ENCODE measurements at regions not wholly inside any gene's neighbourhood (a gene's known extent, or its start where the extent isn't known, plus 50 kb on each side); places are given as distances from the start of the nearest gene placed in this dataset.
"Not testable (repeated sequence)": the region's sequence is repeated elsewhere in the genome, so short reads cannot be mapped to it uniquely, and the experiment has no call there.

DNA sequence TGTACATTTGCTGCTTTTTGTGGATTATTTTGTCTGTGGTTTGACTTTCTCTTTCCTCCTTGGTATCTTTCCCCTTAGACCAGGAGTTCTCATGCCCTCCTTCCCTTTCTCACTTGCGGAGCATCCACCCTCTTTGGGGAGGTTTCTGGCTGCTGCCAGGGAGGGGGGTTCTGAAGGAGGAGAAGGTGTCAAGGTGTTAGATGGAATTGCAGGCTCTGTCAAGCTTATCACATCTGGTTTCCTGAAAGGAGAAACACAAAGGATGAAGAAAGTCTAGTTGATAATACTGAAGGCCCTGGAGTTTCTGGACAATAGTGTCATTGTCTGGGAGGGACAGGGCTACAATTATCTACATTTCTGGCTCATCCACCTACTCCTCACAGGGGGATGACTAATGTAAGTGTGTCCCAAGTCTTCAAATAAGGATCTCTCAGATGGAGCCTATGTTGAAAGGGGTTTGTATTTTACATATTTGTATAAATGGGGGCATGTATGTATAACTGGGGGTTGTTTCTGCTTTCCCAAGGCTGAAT lies 217.3 kb upstream of the CCDC196 start:
- no peak for DNase-seq (ENCODE audit: low read depth, low spot score)

DNA sequence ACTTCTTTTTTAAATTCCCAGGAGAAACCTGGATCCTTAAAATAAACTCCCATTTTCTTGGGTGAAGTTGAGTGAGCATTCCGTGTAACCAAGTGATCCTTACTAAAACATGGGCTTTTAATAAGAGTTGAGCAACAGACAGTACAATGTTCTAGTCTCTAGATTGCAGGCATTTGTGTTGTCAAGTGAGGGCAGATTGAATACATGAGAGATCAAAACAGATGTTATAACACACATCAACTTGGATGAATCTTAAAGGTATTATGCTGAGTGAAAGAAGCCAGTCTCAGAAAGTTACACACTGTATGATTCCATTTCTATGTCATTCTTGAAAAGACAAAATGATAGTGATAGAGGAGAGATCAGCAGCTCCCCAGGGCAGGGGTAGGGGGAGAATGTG lies 213.9 kb upstream of the CCDC196 start:
- DNase-seq (ENCODE audit: low read depth, low spot score) = no peak

DNA sequence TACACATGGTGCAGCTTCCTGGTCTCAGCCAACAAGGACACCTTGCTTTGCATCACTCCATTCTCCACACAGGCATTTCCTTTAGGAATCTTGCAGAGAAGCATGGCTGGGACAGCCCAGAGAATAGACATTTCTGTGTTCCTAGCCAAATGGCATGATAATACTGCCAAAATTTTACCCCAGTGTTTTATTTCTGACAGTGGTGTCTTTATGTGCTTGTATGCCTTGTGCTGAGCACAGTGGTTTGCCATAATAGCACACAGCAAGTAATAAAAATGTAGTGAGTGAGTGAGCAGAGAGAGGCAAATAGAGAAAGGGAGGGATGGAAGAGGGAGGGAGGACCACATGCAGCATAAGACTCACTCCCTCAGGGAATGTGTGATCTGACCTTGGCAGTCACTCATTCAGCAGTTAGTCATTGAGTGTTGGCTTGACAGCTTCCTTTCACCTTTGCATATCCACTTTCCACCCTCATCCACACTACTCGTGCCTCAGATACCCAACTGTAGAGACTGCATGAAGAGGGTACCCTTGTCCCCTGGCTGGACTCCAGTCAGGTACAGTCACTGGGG lies 212.8 kb upstream of the CCDC196 start:
- DNase-seq (ENCODE audit: low read depth, low spot score) = no peak

DNA sequence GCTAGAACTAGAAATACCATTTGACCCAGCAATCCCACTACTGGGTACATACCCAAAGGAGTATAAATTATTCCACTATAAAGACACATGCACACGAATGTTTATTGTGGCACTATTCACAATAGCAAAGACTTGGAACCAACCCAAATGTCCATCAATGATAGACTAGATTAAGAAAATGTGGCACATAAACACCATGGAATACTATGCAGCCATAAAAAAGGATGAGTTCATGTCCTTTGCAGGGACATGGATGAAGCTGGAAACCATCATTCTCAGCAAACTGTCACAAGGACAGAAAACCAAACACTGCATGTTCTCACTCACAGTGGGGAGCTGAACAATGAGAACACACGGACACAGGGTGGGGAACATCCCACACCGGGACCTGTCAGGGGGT lies 207.8 kb upstream of the CCDC196 start:
- not testable (repeated sequence) for DNase-seq (ENCODE audit: low read depth, low spot score)

DNA sequence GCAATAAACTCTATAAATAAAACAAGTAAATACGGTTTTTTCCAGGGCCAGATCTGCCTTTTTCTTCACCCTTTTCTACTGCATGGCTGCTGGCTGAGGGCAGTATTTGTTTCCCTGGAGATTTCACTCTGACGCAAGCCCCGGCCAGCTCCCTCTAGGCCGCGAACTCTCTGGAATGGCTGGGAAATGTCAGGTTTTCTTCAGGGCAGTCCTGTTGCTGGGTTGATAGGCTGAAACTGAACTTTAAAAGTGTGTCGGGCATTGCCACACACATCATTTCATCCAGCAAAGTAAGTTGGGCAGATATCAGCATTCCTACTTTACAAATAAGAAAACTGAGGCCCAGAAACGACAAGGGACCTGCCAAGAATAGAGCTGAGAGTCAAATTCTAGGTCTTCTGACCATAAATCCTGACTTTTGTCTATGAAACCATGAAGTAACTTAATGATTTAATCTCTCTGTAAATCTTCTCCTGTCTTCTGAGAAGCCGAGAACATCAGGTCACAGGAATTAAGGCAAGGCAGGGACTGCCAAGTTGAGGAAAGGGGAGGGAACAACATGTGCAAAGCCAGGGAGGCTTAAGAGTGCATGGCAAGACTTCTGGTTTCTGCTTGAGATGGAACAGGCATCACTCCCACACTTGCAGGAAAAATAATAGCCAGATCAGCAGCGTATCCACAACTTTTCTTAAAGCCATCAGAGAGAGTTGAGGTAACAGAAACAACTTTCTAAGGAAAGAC lies 205.0 kb upstream of the CCDC196 start:
- no peak for DNase-seq (ENCODE audit: low read depth, low spot score)

DNA sequence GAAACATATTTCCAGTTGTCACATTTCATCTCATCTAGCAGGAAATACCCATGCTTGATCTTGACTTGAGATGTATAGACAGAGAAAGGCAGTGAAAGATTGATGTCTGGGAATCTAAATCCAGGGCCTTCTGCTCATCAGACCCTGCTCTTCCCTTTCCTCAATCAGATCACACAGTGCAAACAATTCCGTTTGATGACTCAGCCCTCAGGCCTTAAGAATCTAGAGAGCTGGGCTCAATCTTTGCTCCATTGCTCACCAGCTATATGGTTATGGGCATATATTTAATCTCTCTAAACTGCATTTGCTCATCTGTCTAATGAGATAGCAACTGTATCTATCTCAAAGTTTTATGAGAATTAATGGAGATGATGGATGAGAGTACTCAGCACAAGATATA lies 201.8 kb upstream of the CCDC196 start:
- peak; percentile 42 for DNase-seq (ENCODE audit: low read depth, low spot score)

DNA sequence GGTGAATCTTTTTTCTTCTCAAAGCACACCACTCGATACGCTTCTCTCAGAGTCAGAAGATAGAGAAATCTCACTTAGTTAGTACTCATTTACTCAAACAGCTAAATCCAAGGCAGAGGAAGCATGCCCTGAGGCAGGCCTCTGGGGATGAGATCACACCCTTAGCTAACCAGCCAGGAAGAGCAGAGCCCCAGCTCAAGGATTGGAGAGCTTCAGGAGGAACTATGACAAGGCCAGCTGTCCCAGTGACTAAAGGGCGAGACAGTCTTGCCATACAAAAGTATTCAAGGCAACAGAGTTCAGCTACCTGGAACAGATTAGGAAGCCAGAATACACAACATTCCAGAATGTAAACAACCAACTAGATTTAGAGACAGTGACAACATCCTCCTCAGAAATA lies 197.7 kb upstream of the CCDC196 start:
- DNase-seq (ENCODE audit: low read depth, low spot score) = no peak

DNA sequence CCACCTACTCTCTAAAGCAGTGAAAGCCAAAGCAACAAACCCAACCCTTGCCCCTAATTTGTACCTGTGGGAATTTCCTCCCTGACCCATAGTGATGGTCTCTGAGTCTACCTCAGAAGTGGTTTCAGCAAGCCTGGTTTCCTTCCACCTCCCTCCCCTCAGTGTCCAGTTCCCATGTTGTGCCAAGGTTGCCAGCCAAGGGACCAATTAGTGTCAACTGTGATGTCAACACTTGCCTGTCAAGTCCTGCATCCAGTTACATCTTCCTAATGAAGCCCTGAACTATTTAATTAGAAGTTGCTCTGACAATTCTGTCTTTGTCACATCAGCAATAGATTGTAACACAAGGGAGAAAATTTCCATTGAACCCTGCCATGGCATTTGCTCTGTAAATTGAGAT lies 194.4 kb upstream of the CCDC196 start:
- DNase-seq (ENCODE audit: low read depth, low spot score) = no peak

DNA sequence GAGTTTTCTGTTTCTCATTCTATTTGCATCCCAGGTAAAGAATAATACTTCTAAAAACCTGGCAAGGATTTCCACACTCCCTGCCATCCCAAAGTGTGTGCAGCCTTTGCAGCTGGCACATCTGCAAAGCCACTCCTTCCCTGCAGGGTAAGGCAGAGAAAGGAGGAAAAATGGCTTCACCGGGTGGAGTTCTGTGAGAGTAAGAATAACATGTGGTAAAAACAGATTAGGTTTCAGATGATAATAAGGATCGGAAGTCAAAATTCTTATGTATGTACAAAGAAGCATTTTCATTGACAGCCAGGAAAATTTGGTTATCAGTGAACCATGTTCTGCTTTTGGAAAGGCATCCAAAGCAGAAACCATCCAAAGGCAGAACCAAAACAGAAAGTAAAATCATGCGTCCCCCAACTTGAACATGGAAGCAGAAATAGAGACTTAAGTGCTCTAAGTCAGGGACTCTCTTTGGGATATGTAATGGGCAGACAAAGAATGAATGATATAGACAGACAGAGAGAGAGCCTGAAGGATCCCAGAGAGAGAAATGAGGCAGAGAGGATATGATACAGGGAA lies 192.6 kb upstream of the CCDC196 start:
- no peak for DNase-seq (ENCODE audit: low read depth, low spot score)

DNA sequence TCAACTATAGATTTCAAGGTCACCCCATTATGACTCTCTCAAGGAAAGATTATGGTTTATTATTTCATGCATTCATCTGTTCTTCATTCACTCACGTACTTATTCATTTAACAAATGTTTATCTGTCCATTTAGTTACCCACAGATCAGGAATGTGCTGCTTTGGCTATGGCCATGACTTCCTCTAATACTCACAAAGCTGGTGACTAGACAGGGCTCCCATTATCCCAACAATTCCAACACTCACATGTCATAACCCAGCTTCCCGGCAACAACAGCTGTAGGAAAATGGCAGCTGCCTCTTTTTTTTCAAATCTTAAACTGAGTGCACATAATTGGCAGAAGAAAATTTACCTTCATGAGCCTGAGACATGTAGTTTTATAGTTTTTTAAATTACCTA lies 190.8 kb upstream of the CCDC196 start:
- DNase-seq (ENCODE audit: low read depth, low spot score) = no peak

DNA sequence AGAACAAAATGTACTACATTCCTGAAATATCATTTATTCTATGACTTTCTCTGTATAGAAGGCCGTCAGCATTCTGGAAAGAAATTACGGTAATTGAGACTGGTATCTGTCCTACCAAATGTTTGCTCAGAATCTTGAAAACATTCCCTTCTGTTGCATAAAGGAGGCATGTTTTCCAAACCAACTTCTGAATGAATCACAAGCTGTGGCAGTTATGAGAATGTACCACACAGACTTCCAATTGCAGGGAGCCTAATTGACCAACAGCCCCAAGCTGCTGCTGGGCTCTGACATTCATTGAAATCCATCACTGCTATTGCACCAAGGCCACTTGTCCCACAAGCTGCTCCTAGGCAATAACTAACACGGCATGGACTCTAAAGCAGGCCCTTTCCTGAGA lies 185.3 kb upstream of the CCDC196 start:
- DNase-seq (ENCODE audit: low read depth, low spot score) = no peak

DNA sequence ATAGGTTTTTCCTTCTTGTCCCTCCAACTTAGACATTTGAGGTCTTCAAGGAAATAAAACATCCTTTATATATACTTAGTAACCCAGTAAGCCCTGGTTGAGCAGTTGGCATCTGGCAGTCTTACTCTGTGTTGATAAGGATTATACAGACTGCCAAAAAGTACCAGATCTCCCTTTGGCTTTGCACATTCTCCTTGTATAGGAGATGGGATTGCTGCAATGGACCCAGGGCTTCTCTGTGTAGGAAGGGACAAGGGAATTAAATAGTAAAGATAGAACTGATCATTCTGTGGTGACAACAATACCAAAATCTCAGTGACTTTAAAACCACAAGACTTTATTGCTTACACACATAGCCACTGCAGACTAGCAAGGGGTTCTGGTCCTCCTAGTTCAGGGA lies 180.1 kb upstream of the CCDC196 start:
- DNase-seq (ENCODE audit: low read depth, low spot score) = no peak

DNA sequence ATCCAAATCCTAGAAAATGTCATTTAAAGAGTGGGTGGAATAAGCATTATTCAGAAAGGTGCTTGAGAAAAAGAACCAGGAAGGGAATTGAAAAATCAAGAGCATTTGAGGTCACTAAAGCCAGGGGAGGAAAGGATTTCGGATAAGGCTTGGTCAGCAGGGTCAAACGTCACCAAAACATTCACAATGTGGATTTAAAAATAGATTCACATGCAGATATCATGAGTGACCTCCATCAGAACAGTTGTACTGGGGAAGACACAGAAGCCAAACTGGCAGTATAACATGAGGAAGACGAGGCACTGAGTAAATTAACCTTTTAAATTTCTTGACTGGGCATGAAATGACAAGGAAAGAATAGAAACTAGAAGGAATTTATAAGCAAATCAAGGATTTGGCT lies 175.1 kb upstream of the CCDC196 start:
- DNase-seq (ENCODE audit: low read depth, low spot score) = no peak

DNA sequence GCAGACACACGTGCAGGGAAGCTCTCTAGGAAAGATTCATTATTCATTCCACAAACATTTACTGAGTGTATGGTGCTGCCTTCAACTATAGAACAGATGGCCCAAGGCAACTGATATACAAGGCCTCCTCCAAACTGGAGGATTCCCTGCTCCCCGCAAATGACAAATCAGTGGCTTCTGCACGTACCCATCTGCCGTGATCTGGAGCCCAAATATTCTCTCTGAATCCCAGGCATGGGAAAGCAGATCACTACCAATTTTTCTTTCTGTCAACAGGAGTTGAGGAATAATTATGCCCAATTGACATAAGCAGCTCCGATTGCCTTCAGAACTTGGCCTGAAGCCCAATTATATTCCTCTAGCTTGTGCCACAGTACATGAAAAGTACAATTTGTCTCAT lies 174.2 kb upstream of the CCDC196 start:
- DNase-seq (ENCODE audit: low read depth, low spot score) = no peak

DNA sequence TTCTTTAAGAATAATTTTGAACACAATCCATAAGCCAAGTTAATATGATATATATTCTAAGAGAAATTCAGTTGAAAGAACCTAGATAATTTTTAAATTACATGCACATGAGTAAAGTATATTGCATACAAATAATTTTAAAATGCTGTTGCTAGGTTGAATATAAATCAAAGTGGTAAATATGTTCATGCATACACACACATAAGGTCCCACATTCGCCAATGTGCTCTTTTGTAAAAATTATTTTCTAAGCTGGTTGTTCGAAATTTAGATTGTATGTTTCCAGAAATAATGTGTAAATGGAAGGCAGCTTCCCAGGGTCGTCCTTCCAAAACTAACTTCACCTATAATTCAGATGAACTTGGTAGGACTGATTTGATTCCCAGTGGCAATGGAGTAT lies 173.7 kb upstream of the CCDC196 start:
- DNase-seq (ENCODE audit: low read depth, low spot score) = no peak

DNA sequence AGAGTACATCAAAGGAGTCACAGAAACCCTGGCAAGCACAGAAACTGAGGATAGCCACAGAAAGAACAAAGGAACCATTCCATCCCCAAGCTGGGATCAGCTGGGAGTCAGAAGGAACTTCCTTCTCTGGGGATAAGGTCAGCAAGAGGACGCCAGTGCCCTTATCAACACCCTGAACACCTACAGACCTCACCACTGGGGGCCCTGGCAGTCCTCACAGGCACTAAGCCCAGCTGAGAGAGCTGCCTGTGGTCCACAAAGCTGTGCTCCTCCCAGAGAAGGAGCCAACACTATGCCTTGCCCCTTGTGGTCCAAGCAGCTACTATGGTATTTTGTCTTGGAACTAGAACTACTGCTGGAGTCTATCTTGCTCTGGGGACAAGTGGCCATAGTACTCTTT lies 171.1 kb upstream of the CCDC196 start:
- DNase-seq (ENCODE audit: low read depth, low spot score) = no peak

DNA sequence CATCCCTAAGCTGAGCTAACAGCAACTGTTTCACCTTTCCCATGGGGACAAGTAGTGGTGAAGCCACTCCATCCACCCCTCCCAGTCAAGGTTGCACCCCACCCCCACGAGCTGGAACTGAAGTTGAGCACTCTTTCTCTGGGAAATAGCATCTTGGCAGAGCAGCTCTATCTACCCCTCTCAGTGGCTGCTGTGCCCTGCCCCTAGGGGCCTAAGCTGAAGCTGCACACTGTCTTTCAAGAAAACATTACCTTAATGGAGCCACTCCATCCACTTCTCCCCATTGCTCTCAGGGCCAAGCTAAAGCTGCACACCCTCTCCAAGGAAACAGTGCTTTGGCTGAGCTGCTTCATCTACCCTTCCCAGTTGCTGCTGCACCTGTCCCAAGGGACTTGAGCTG lies 170.6 kb upstream of the CCDC196 start:
- DNase-seq (ENCODE audit: low read depth, low spot score) = no peak

DNA sequence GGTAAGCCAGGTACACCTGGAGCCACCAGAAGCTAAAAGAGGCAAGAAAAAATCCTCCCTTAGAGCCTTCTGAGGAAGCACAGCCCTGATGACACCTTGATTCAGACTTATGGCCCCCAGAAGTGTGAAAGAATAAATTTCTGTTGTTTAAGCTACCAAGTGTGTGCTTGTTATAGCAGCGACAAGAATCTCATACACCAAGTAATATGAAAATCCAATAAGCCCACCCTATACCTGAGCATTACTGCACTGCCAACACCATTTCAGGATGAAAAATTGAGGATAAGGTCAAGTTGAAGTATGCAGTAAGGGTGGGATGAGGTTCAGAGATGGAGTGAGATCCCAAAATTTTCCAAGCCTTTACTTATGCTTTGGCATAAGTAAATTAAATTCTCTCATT lies 163.6 kb upstream of the CCDC196 start:
- no peak for DNase-seq (ENCODE audit: low read depth, low spot score)

DNA sequence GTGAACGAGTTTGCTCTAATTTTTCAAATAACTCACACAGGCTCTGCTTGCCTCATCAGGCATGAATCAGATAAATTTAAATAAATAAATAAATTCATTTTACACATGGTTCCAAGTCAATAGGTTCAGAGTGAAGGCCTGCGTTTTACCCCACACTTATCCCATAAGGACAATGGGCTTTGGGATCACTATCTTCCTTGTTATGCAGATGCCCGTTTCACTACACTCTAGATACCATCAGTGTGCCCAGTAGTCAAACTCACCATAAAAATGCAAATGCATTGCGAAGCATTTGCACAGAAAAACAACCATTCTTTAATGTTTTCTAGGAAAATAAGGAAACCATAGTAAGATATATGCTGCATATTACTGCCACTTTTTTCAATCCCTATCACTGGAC lies 155.9 kb upstream of the CCDC196 start:
- DNase-seq (ENCODE audit: low read depth, low spot score) = no peak

DNA sequence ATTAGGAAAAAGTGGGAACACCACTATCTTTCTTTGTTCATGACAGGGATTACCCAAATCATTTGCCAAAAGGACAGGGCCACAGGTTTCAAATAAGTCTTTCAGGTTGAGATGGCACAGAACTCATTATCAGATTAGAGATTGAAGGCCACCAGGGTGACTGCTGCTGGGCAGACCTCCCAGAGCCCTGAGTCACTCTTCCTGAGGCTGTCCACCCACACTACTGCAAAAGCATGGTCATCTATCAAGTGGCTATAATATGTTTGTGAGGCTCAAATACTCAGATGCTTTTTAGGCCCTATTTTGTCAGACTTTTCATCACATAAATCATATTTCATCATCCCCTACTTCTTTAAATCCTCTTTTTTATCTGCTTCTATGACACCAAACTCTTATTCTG lies 155.3 kb upstream of the CCDC196 start:
- DNase-seq (ENCODE audit: low read depth, low spot score) = peak; percentile 44

DNA sequence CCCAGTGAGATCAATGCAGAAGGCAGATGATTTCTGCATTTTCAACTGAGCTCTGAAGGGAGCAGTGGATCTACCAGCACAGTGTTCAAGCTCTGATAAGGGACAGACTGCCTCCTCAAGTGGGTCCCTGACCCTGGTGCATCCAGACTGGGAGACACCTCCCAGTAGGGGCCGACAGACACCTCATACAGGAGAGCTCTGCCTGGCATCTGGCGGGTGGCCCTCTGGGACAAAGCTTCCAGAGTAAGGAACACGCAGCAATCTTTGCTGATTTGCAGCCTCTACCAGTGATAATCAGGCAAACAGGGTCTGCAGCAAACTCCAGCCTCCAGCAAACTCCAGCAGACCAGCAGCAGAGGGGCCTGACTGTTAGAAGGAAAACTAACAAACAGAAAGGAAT lies 152.9 kb upstream of the CCDC196 start:
- not testable (repeated sequence) for DNase-seq (ENCODE audit: low read depth, low spot score)

DNA sequence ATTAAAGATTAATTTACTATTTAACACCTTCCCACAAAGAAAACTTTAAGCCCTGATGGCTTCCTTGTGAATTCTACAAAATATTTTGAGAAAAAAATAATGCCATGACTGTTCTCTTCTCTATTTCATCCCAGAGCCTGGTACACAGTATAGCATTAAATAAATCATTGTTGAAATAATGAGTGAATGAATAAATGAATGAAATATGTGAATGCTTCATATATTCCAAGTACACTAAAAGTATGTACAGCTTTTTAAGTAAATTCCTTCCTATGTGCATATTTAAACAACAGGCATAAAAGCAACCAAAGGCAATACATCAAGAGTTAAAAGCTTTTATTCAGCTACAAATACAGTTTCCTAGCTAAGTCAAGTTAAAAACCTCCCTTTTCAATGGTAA lies 144.9 kb upstream of the CCDC196 start:
- no peak for DNase-seq (ENCODE audit: low read depth, low spot score)

DNA sequence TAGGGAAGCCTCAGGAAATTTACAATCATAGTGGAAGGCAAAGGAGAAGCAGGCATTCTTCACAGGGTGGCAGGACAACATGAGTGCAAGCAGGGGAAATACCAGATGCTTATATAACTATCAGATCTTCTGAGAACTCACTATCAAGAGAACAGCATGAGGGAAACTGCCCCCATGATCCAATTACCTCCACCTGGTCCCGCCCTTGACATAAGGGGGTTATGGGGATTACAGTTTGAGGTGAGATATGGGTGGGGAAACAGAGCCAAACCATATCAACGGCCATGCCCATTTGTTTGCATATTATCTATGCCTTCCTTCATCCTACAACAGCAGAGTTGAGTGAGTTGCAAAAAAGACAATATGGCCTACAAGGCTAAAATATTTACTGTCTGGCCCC lies 140.2 kb upstream of the CCDC196 start:
- DNase-seq (ENCODE audit: low read depth, low spot score) = no peak

All from astrocyte of the hippocampus (primary cell).